Suprapubic skin (tissue), 3 donors: ENCODE measurements at regions not wholly inside any gene's neighbourhood (a gene's known extent, or its start where the extent isn't known, plus 50 kb on each side); places are given as distances from the start of the nearest gene placed in this dataset.

Source experiments
- EP300 ChIP-seq: sonication (generic); formaldehyde crosslinking; IDR thresholded peaks from one replicate; pipeline ENCODE4 v1.6.1; 2017; ENCODE audit warnings: antibody characterized with exemption
- POLR2A ChIP-seq, 2 donors: fragments of 450-650 bp; IDR thresholded peaks; one replicate each; pipeline ENCODE4 v1.6.1; 2017; ENCODE audit warnings: antibody characterized with exemption in 2 of 2, mild to moderate bottlenecking in 2 of 2, moderate library complexity in 2 of 2
- TF ChIP-seq, protein P1 (sequence below), 2 donors: fragments of 200-600 bp in 1 of 2; fragments of 450-650 bp in 1 of 2; sonication (generic) in 1 of 2; IDR thresholded peaks; one replicate each; pipeline ENCODE4 v1.5.1; 2016 to 2019; ENCODE audit warnings: antibody characterized with exemption in 2 of 2, mild to moderate bottlenecking in 1 of 2, moderate library complexity in 1 of 2

DNA sequence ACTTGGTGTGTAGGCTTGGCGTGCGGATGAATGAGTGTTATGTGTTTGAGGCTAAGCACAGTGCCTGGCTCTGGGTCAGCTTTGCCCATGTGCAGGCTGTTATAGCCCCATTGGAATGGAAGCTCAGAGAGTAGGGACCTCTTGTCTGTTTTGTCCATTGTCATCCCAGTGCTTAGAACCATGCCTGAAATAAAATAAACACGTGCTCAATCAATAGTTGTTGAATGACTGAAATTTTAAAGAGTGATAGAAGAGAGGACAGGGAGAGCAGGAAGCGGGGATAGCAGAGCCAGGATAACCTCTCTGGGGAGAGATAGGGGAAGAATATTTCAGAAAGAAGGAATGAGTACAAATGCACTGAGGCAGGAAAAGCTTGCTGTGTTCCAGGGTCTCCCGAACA, 263.9 kb downstream of the HIVEP2 start:
- TF ChIP-seq POLR2A (IDR thresholded peaks at IDR 0.05) (no peak), EP300 (no peak)
- TF ChIP-seq, protein P1, sequence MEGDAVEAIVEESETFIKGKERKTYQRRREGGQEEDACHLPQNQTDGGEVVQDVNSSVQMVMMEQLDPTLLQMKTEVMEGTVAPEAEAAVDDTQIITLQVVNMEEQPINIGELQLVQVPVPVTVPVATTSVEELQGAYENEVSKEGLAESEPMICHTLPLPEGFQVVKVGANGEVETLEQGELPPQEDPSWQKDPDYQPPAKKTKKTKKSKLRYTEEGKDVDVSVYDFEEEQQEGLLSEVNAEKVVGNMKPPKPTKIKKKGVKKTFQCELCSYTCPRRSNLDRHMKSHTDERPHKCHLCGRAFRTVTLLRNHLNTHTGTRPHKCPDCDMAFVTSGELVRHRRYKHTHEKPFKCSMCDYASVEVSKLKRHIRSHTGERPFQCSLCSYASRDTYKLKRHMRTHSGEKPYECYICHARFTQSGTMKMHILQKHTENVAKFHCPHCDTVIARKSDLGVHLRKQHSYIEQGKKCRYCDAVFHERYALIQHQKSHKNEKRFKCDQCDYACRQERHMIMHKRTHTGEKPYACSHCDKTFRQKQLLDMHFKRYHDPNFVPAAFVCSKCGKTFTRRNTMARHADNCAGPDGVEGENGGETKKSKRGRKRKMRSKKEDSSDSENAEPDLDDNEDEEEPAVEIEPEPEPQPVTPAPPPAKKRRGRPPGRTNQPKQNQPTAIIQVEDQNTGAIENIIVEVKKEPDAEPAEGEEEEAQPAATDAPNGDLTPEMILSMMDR (IDR thresholded peaks at IDR 0.05): no peak
